ENCODE measurements at regions not wholly inside any gene's neighbourhood (a gene's known extent, or its start where the extent isn't known, plus 50 kb on each side); places are given as distances from the start of the nearest gene placed in this dataset.

- no peak for TF ChIP-seq CTCF (conservative IDR thresholded peaks at IDR 0.05 in 1 of 2, IDR thresholded peaks at IDR 0.05 in 1 of 2; ENCODE audit: low read depth in 1 of 2, low read length in 2 of 2)
- TF ChIP-seq EZH2 (IDR thresholded peaks at IDR 0.05; ENCODE audit: low read length, missing control alignments) = no peak
These were observed 364.0 kb downstream of the CASP12 start for GRCh38 chr11:104534278-104534677.
